HG02943 (cell line): ENCODE measurements at regions not wholly inside any gene's neighbourhood (a gene's known extent, or its start where the extent isn't known, plus 50 kb on each side); places are given as distances from the start of the nearest gene placed in this dataset.

Experiments used
- ATAC-seq: cut with Tn5 transposase; IDR thresholded peaks from one replicate; pipeline ENCODE4 v1.9.1; 2021; ENCODE audit warnings: mild to moderate bottlenecking, low read depth, moderate library complexity; ENCODE audit not compliant: unreplicated experiment

- no peak for ATAC-seq
These were observed 218.0 kb downstream of the IRS1 start for GRCh38 chr2:226581661-226582060.

GRCh38 chr2:226581004-226581403 is 218.6 kb downstream of the IRS1 start:
- ATAC-seq, result no peak

GRCh38 chr2:226580403-226580802 is 219.2 kb downstream of the IRS1 start:
- no peak for ATAC-seq

GRCh38 chr2:226579519-226579918 is 220.1 kb downstream of the IRS1 start:
- ATAC-seq, result no peak

GRCh38 chr2:226578879-226579278 is 220.7 kb downstream of the IRS1 start:
- no peak for ATAC-seq

GRCh38 chr2:226578373-226578772 is 221.2 kb downstream of the IRS1 start:
- ATAC-seq, result no peak

- ATAC-seq, result no peak
These were observed 223.7 kb downstream of the IRS1 start for GRCh38 chr2:226575928-226576327.

- no peak for ATAC-seq
These were observed 226.5 kb downstream of the IRS1 start for GRCh38 chr2:226573158-226573557.

- ATAC-seq, result no peak
These were observed 235.0 kb downstream of the IRS1 start for GRCh38 chr2:226564667-226565066.

- no peak for ATAC-seq
These were observed 237.7 kb downstream of the IRS1 start for GRCh38 chr2:226561962-226562361.

GRCh38 chr2:226560325-226560724 is 239.3 kb downstream of the IRS1 start:
- no peak for ATAC-seq

- no peak for ATAC-seq
These were observed 240.1 kb downstream of the IRS1 start for GRCh38 chr2:226559536-226559935.

GRCh38 chr2:226558418-226558817 is 241.2 kb downstream of the IRS1 start:
- ATAC-seq, result no peak

GRCh38 chr2:226556050-226556449 is 243.6 kb downstream of the IRS1 start:
- no peak for ATAC-seq

- no peak for ATAC-seq
These were observed 244.9 kb downstream of the IRS1 start for GRCh38 chr2:226554701-226555100.

GRCh38 chr2:226553333-226553732 is 246.3 kb downstream of the IRS1 start:
- ATAC-seq, result no peak

GRCh38 chr2:226552571-226553285 is 246.9 kb downstream of the IRS1 start:
- no peak for ATAC-seq

- no peak for ATAC-seq
These were observed 247.9 kb downstream of the IRS1 start for GRCh38 chr2:226551522-226552250.

GRCh38 chr2:226550801-226551200 is 248.8 kb downstream of the IRS1 start:
- ATAC-seq, result no peak

GRCh38 chr2:226548732-226549131 is 250.9 kb downstream of the IRS1 start:
- no peak for ATAC-seq

GRCh38 chr2:226544596-226545210 is 254.9 kb downstream of the IRS1 start:
- no peak for ATAC-seq
